ENCODE measurements at regions not wholly inside any gene's neighbourhood (a gene's known extent, or its start where the extent isn't known, plus 50 kb on each side); places are given as distances from the start of the nearest gene placed in this dataset.
"Not testable (repeated sequence)": the region's sequence is repeated elsewhere in the genome, so short reads cannot be mapped to it uniquely, and the experiment has no call there.

DNA sequence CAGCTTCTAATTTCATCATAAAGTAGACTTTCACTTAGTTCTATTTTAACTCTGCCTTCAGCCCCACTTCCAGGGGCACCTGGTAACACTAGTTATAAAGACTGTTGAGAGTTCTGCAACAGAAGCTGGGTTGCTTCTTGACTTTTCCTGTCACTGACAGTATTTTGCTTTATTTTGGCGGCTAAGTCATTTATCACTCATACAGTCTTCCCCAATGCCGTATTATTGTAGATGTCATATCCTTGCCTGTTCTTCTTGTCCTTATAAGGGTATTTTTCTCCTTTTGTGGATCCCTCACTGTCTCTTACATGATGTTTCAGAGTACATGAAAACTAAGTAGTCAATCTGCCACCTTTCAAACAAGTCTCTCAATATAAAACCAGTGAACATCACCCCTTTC is 369.0 kb upstream of the PPP2R3A start:
- Mint-ChIP-seq H3K9me3 (ENCODE audit: unreplicated experiment) (no peaks in the 10 kb centered on the region), H3K27me3 (ENCODE audit: unreplicated experiment) (peaks cover 2% of the 10 kb centered on the region), H3K4me3 (ENCODE audit: unreplicated experiment) (no peak overlapping the region), H3K4me1 (ENCODE audit: unreplicated experiment) (peaks cover 2% of the 10 kb centered on the region), H3K36me3 (ENCODE audit: low read depth, unreplicated experiment) (no peaks in the 10 kb centered on the region), H3K27ac (ENCODE audit: unreplicated experiment) (no peak overlapping the region)
- TF ChIP-seq, protein P1, sequence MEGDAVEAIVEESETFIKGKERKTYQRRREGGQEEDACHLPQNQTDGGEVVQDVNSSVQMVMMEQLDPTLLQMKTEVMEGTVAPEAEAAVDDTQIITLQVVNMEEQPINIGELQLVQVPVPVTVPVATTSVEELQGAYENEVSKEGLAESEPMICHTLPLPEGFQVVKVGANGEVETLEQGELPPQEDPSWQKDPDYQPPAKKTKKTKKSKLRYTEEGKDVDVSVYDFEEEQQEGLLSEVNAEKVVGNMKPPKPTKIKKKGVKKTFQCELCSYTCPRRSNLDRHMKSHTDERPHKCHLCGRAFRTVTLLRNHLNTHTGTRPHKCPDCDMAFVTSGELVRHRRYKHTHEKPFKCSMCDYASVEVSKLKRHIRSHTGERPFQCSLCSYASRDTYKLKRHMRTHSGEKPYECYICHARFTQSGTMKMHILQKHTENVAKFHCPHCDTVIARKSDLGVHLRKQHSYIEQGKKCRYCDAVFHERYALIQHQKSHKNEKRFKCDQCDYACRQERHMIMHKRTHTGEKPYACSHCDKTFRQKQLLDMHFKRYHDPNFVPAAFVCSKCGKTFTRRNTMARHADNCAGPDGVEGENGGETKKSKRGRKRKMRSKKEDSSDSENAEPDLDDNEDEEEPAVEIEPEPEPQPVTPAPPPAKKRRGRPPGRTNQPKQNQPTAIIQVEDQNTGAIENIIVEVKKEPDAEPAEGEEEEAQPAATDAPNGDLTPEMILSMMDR (IDR thresholded peaks at IDR 0.05; ENCODE audit: unreplicated experiment) = no peak
- DNase-seq (ENCODE audit: low spot score) = no peak

DNA sequence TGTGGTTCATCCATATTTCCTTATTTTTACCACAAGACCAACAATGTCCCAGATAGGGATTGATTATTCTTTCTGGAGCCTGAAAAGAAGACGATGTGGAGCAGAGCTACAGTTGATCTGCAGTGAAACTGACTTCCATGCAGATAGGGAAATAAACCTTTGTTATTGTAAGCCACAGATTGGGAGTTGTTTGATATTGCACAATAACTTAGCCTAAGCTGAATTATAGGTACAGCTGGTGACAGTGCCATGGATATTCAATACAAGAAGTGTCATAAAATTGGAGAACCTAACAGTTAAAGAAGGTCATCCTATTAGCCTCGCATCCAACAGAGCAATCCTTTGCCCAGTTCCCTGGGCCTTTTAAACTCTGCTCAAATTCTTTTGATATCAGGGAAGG is 367.7 kb upstream of the PPP2R3A start:
- Mint-ChIP-seq H3K4me3 (ENCODE audit: unreplicated experiment) (no peak overlapping the region), H3K27ac (ENCODE audit: unreplicated experiment) (no peak overlapping the region), H3K4me1 (ENCODE audit: unreplicated experiment) (peaks cover 2% of the 10 kb centered on the region), H3K9me3 (ENCODE audit: unreplicated experiment) (no peaks in the 10 kb centered on the region), H3K27me3 (ENCODE audit: unreplicated experiment) (no peaks in the 10 kb centered on the region), H3K36me3 (ENCODE audit: low read depth, unreplicated experiment) (no peaks in the 10 kb centered on the region)
- DNase-seq (ENCODE audit: low spot score) = no peak
- TF ChIP-seq, protein P1 (IDR thresholded peaks at IDR 0.05; ENCODE audit: unreplicated experiment) = no peak

DNA sequence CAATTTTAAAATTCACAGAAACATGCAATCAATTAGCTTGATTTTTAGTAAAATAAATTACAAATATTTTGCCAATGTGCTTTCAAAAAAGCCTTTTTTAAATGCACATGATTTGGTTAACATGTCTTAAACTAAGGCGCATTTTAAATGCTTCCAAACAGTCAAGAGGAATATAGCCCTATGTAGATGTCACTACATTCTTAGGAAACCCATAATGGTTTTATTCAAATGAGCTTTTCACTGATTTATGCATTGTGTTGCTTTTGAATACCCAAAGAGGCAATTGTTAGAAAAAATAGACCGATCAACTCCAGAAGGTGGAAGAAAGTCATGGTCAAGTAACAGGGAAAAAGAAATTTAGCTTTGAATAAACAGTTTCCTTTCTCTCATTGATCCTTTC is 366.9 kb upstream of the PPP2R3A start:
- Mint-ChIP-seq H3K27ac (ENCODE audit: unreplicated experiment) (no peak overlapping the region), H3K27me3 (ENCODE audit: unreplicated experiment) (no peaks in the 10 kb centered on the region), H3K4me3 (ENCODE audit: unreplicated experiment) (no peak overlapping the region)

DNA sequence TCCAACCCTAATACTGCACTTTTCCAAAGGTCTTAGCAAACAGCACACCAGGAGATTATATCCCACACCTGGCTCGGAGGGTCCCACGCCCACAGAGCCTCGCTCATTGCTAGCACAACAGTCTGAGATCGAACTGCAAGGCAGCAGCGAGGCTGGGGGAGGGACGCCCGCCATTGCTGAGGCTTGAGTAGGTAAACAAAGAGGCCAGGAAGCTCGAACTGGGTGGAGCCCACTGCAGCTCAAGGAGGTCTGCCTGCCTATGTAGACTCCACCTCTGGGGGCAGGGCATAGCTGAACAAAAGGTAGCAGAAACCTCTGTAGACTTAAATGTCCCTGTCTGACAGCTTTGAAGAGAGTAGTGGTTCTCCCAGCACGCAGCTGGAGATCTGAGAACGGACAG is 361.0 kb upstream of the PPP2R3A start:
- not testable (repeated sequence) for DNase-seq (ENCODE audit: low spot score); H3K36me3 Mint-ChIP-seq (ENCODE audit: low read depth, unreplicated experiment); H3K27ac Mint-ChIP-seq (ENCODE audit: unreplicated experiment); H3K4me3 Mint-ChIP-seq (ENCODE audit: unreplicated experiment); H3K9me3 Mint-ChIP-seq (ENCODE audit: unreplicated experiment); H3K27me3 Mint-ChIP-seq (ENCODE audit: unreplicated experiment); H3K4me1 Mint-ChIP-seq (ENCODE audit: unreplicated experiment)

More for the DNA sequence above, 366.9 kb upstream of the PPP2R3A start:
- no peaks in the 10 kb centered on the region for H3K36me3 Mint-ChIP-seq (ENCODE audit: low read depth, unreplicated experiment)
- peaks cover 2% of the 10 kb centered on the region for H3K4me1 Mint-ChIP-seq (ENCODE audit: unreplicated experiment)
- DNase-seq (ENCODE audit: low spot score) = no peak
- H3K9me3 Mint-ChIP-seq (ENCODE audit: unreplicated experiment) = no peaks in the 10 kb centered on the region
- TF ChIP-seq, protein P1 (IDR thresholded peaks at IDR 0.05; ENCODE audit: unreplicated experiment) = no peak

DNA sequence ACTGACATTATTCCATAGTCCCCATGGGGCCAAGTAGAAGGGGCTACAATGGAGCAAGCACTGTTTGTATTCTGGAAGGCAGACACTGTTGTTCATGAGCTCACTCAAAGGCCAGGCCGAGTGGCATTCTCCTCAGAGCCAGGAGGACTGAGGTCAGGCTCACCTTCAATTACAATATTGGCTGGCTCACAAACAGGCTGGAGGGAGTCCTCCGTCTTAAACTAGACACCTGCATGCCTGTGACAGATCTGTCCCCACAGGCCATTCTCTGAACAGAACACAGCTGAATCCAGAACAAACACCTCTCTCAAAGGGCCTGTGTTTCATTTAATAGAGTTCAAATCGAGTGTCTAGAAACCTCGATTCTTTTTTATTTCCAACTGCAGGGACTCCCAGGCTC is 347.4 kb upstream of the PPP2R3A start:
- Mint-ChIP-seq H3K9me3 (ENCODE audit: unreplicated experiment) (peaks cover 5% of the 10 kb centered on the region), H3K27me3 (ENCODE audit: unreplicated experiment) (no peaks in the 10 kb centered on the region), H3K4me3 (ENCODE audit: unreplicated experiment) (no peak overlapping the region), H3K36me3 (ENCODE audit: low read depth, unreplicated experiment) (no peaks in the 10 kb centered on the region), H3K4me1 (ENCODE audit: unreplicated experiment) (peaks cover 6% of the 10 kb centered on the region), H3K27ac (ENCODE audit: unreplicated experiment) (no peak overlapping the region)
- TF ChIP-seq, protein P1 (IDR thresholded peaks at IDR 0.05; ENCODE audit: unreplicated experiment) = no peak
- no peak for DNase-seq (ENCODE audit: low spot score)

All from endothelial cell (in vitro differentiated cells).